Activated CD8-positive, alpha-beta memory T cell treated with anti-CD3 and anti-CD28 coated beads, Interleukin-2, amount 10 ng/mL, durations not matched to agents 7 days and 5 days (primary cell): ENCODE measurements at regions not wholly inside any gene's neighbourhood (a gene's known extent, or its start where the extent isn't known, plus 50 kb on each side); places are given as distances from the start of the nearest gene placed in this dataset.

Experiments used
- ATAC-seq: fragments of 150-1000 bp; cut with Tn5 transposase; one replicate; pipeline ENCODE4 v1.10.0; 2021; ENCODE audit warnings: moderate library complexity
- CTCF ChIA-PET: fragments of 350-600 bp; sonication (Branson Sonifier 250); formaldehyde crosslinking; loops from one replicate; lab custom pipeline; 2021; ENCODE audit warnings: antibody characterized with exemption; lab: Charles Lee
- DNase-seq: peaks from one replicate; pipeline ENCODE4 v3.0.0-alpha.2; 2020
- H3K27ac Mint-ChIP-seq: one replicate; pipeline ENCODE4 v1.8.0; 2021; ENCODE audit warnings: mild to moderate bottlenecking, mixed read lengths
- H3K27me3 Mint-ChIP-seq: one replicate; pipeline ENCODE4 v1.8.0; 2021; ENCODE audit warnings: mixed read lengths
- H3K36me3 Mint-ChIP-seq: one replicate; pipeline ENCODE4 v1.8.0; 2021; ENCODE audit warnings: mild to moderate bottlenecking, mixed read lengths
- H3K4me1 Mint-ChIP-seq: one replicate; pipeline ENCODE4 v1.8.0; 2021; ENCODE audit warnings: mixed read lengths
- H3K4me3 Mint-ChIP-seq: one replicate; pipeline ENCODE4 v1.8.0; 2021; ENCODE audit warnings: mild to moderate bottlenecking, moderate library complexity, mixed read lengths
- H3K9me3 Mint-ChIP-seq: one replicate; pipeline ENCODE4 v1.8.0; 2022; ENCODE audit warnings: low read depth, mixed read lengths

GRCh38 chr21:17989780-17990179 lies 170.6 kb upstream of the C21orf91 start:
- Mint-ChIP-seq H3K27ac (no peak overlapping the region), H3K4me1 (no peaks in the 10 kb centered on the region), H3K9me3 (peaks cover 5% of the 10 kb centered on the region), H3K36me3 (no peaks in the 10 kb centered on the region), H3K27me3 (no peaks in the 10 kb centered on the region), H3K4me3 (no peak overlapping the region)
- no peak for DNase-seq
- ATAC-seq, result no peak
- CTCF ChIA-PET, result no interaction called here

- CTCF ChIA-PET, result no interaction called here
- H3K27ac Mint-ChIP-seq, result no peak overlapping the region
- H3K9me3 Mint-ChIP-seq, result no peaks in the 10 kb centered on the region
- H3K4me3 Mint-ChIP-seq, result no peak overlapping the region
- ATAC-seq (no peak), DNase-seq (no peak)
- H3K4me1 Mint-ChIP-seq, result no peaks in the 10 kb centered on the region
- H3K36me3 Mint-ChIP-seq, result no peaks in the 10 kb centered on the region
- H3K27me3 Mint-ChIP-seq, result no peaks in the 10 kb centered on the region
Observed at GRCh38 chr21:17988102-17988437, 168.9 kb upstream of the C21orf91 start.

GRCh38 chr21:17987382-17988101 lies 168.4 kb upstream of the C21orf91 start:
- no peaks in the 10 kb centered on the region for H3K4me1 Mint-ChIP-seq
- H3K9me3 Mint-ChIP-seq, result no peaks in the 10 kb centered on the region
- H3K27ac Mint-ChIP-seq, result no peak overlapping the region
- CTCF ChIA-PET, result no interaction called here
- H3K4me3 Mint-ChIP-seq, result no peak overlapping the region
- no peak for DNase-seq
- no peaks in the 10 kb centered on the region for H3K27me3 Mint-ChIP-seq
- no peak for ATAC-seq
- H3K36me3 Mint-ChIP-seq, result no peaks in the 10 kb centered on the region

GRCh38 chr21:17981060-17981740 lies 162.0 kb upstream of the C21orf91 start:
- CTCF ChIA-PET, result no interaction called here
- Mint-ChIP-seq H3K27me3 (no peaks in the 10 kb centered on the region), H3K4me3 (no peak overlapping the region), H3K27ac (no peak overlapping the region), H3K9me3 (no peaks in the 10 kb centered on the region), H3K36me3 (no peaks in the 10 kb centered on the region), H3K4me1 (no peaks in the 10 kb centered on the region)
- ATAC-seq (no peak), DNase-seq (no peak)

- CTCF ChIA-PET, result no interaction called here
- ATAC-seq (no peak), DNase-seq (no peak)
- H3K36me3 Mint-ChIP-seq, result no peaks in the 10 kb centered on the region
- H3K9me3 Mint-ChIP-seq, result no peaks in the 10 kb centered on the region
- H3K4me1 Mint-ChIP-seq, result no peaks in the 10 kb centered on the region
- no peaks in the 10 kb centered on the region for H3K27me3 Mint-ChIP-seq
- no peak overlapping the region for H3K27ac Mint-ChIP-seq
- no peak overlapping the region for H3K4me3 Mint-ChIP-seq
Observed at GRCh38 chr21:17979763-17980162, 160.6 kb upstream of the C21orf91 start.

GRCh38 chr21:17978895-17979294 lies 159.7 kb upstream of the C21orf91 start:
- CTCF ChIA-PET, result no interaction called here
- no peak overlapping the region for H3K4me3 Mint-ChIP-seq
- H3K4me1 Mint-ChIP-seq, result no peaks in the 10 kb centered on the region
- ATAC-seq, result no peak
- no peaks in the 10 kb centered on the region for H3K36me3 Mint-ChIP-seq
- no peaks in the 10 kb centered on the region for H3K27me3 Mint-ChIP-seq
- DNase-seq, result no peak
- no peaks in the 10 kb centered on the region for H3K9me3 Mint-ChIP-seq
- H3K27ac Mint-ChIP-seq, result no peak overlapping the region

GRCh38 chr21:17976691-17977090 lies 157.5 kb upstream of the C21orf91 start:
- Mint-ChIP-seq H3K27me3 (no peaks in the 10 kb centered on the region), H3K36me3 (no peaks in the 10 kb centered on the region), H3K9me3 (no peaks in the 10 kb centered on the region), H3K4me3 (no peak overlapping the region), H3K4me1 (no peaks in the 10 kb centered on the region), H3K27ac (no peak overlapping the region)
- CTCF ChIA-PET, result interaction anchor here (0.6 kb wide), 1 partner anchor 219 kb away, joined by 3 read pairs; no protein-coding TSS in a partner anchor
- ATAC-seq (no peak), DNase-seq (no peak)

- Mint-ChIP-seq H3K4me3 (no peak overlapping the region), H3K27me3 (no peaks in the 10 kb centered on the region), H3K4me1 (no peaks in the 10 kb centered on the region), H3K9me3 (no peaks in the 10 kb centered on the region), H3K27ac (no peak overlapping the region), H3K36me3 (no peaks in the 10 kb centered on the region)
- CTCF ChIA-PET, result interaction anchor here (0.6 kb wide), 1 partner anchor 218 kb away, joined by 3 read pairs; no protein-coding TSS in a partner anchor
- ATAC-seq (no peak), DNase-seq (no peak)
Observed at GRCh38 chr21:17976139-17976538, 157.0 kb upstream of the C21orf91 start.

- DNase-seq, result no peak
- Mint-ChIP-seq H3K4me1 (no peaks in the 10 kb centered on the region), H3K27me3 (no peaks in the 10 kb centered on the region), H3K4me3 (no peak overlapping the region), H3K36me3 (no peaks in the 10 kb centered on the region), H3K27ac (no peak overlapping the region), H3K9me3 (no peaks in the 10 kb centered on the region)
- CTCF ChIA-PET, result no interaction called here
- ATAC-seq, result no peak
Observed at GRCh38 chr21:17967319-17967718, 148.2 kb upstream of the C21orf91 start.

GRCh38 chr21:17964716-17965115 lies 145.6 kb upstream of the C21orf91 start:
- Mint-ChIP-seq H3K4me3 (no peak overlapping the region), H3K27ac (no peak overlapping the region), H3K27me3 (no peaks in the 10 kb centered on the region), H3K36me3 (no peaks in the 10 kb centered on the region), H3K4me1 (no peaks in the 10 kb centered on the region), H3K9me3 (no peaks in the 10 kb centered on the region)
- CTCF ChIA-PET, result no interaction called here
- ATAC-seq (no peak), DNase-seq (no peak)

- CTCF ChIA-PET, result no interaction called here
- no peak for ATAC-seq
- no peak overlapping the region for H3K4me3 Mint-ChIP-seq
Observed at GRCh38 chr21:17964199-17964598, 145.0 kb upstream of the C21orf91 start.

GRCh38 chr21:17950591-17950990 lies 131.4 kb upstream of the C21orf91 start:
- no peaks in the 10 kb centered on the region for H3K9me3 Mint-ChIP-seq
- no peaks in the 10 kb centered on the region for H3K4me1 Mint-ChIP-seq
- H3K36me3 Mint-ChIP-seq, result no peaks in the 10 kb centered on the region
- CTCF ChIA-PET, result interaction anchor here (1.6 kb wide), 1 partner anchor 26 kb away, joined by 5 read pairs; no protein-coding TSS in a partner anchor
- ATAC-seq (no peak), DNase-seq (no peak)
- H3K27me3 Mint-ChIP-seq, result peaks cover 6% of the 10 kb centered on the region
- H3K27ac Mint-ChIP-seq, result no peak overlapping the region
- H3K4me3 Mint-ChIP-seq, result no peak overlapping the region

More at GRCh38 chr21:17964199-17964598, 145.0 kb upstream of the C21orf91 start:
- Mint-ChIP-seq H3K36me3 (no peaks in the 10 kb centered on the region), H3K27me3 (no peaks in the 10 kb centered on the region), H3K4me1 (no peaks in the 10 kb centered on the region), H3K27ac (no peak overlapping the region), H3K9me3 (no peaks in the 10 kb centered on the region)
- DNase-seq, result no peak

GRCh38 chr21:17949421-17949820 lies 130.3 kb upstream of the C21orf91 start:
- no peaks in the 10 kb centered on the region for H3K36me3 Mint-ChIP-seq
- H3K4me1 Mint-ChIP-seq, result no peaks in the 10 kb centered on the region
- DNase-seq (no peak), ATAC-seq (no peak)
- no peak overlapping the region for H3K4me3 Mint-ChIP-seq
- H3K27me3 Mint-ChIP-seq, result peaks cover 6% of the 10 kb centered on the region
- H3K27ac Mint-ChIP-seq, result no peak overlapping the region
- H3K9me3 Mint-ChIP-seq, result peaks cover 2% of the 10 kb centered on the region
- CTCF ChIA-PET, result interaction anchor here (1.2 to 1.6 kb wide), 3 partner anchors 9 to 25 kb away, joined by 3 to 5 read pairs (median 3); no protein-coding TSS in a partner anchor

GRCh38 chr21:17947531-17947930 lies 128.4 kb upstream of the C21orf91 start:
- Mint-ChIP-seq H3K36me3 (no peaks in the 10 kb centered on the region), H3K27ac (no peak overlapping the region), H3K4me1 (no peaks in the 10 kb centered on the region), H3K9me3 (peaks cover 2% of the 10 kb centered on the region), H3K4me3 (no peak overlapping the region), H3K27me3 (peaks cover 6% of the 10 kb centered on the region)
- CTCF ChIA-PET, result no interaction called here
- DNase-seq (no peak), ATAC-seq (no peak)
